NT2/D1 (cell line): ENCODE measurements at regions not wholly inside any gene's neighbourhood (a gene's known extent, or its start where the extent isn't known, plus 50 kb on each side); places are given as distances from the start of the nearest gene placed in this dataset.
"Not testable (repeated sequence)": the region's sequence is repeated elsewhere in the genome, so short reads cannot be mapped to it uniquely, and the experiment has no call there.

ENCODE experiments used
- DNase-seq: peaks from one replicate; pipeline ENCODE4 v3.0.0-alpha.2; 2011; ENCODE audit warnings: low read depth, low spot score
- H3K27me3 ChIP-seq: 2 replicates; pipeline ENCODE4 v1.6.0; 2011; ENCODE audit warnings: mild to moderate bottlenecking; ENCODE audit not compliant: insufficient read length, insufficient read depth
- H3K36me3 ChIP-seq: 2 replicates; pipeline ENCODE4 v1.6.1; 2011; ENCODE audit warnings: mild to moderate bottlenecking, low read length, mixed read lengths; ENCODE audit not compliant: insufficient read depth, insufficient read length
- H3K4me1 ChIP-seq: 2 replicates; pipeline ENCODE4 v1.5.1; 2011; ENCODE audit not compliant: insufficient read depth, insufficient read length
- H3K4me3 ChIP-seq: 2 replicates; pipeline ENCODE4 v1.5.1; 2011; ENCODE audit warnings: low read depth; ENCODE audit not compliant: insufficient read length
- H3K9ac ChIP-seq: 2 replicates; pipeline ENCODE4 v1.6.0; 2011; ENCODE audit warnings: low read depth; ENCODE audit not compliant: insufficient read length
- H3K9me3 ChIP-seq: 2 replicates; pipeline ENCODE4 v1.5.1; 2011; ENCODE audit warnings: mild to moderate bottlenecking, low read length; ENCODE audit not compliant: insufficient read depth
- SUZ12 ChIP-seq: IDR thresholded peaks from 2 replicates; pipeline ENCODE4 v1.6.1; 2011; ENCODE audit not compliant: insufficient read length, insufficient read depth; ENCODE audit errors: extremely low read depth
- YY1 ChIP-seq: IDR thresholded peaks from 2 replicates; pipeline ENCODE4 v1.6.1; 2011; ENCODE audit not compliant: insufficient read length, insufficient read depth
- ZNF274 ChIP-seq: IDR thresholded peaks from 2 replicates; pipeline ENCODE4 v1.6.1; 2011; ENCODE audit warnings: mild to moderate bottlenecking, low read depth, low read length

- no peak for DNase-seq
- Histone ChIP-seq H3K4me3 (no peak overlapping the region), H3K9me3 (no peaks in the 10 kb centered on the region), H3K27me3 (no peaks in the 10 kb centered on the region), H3K36me3 (no peaks in the 10 kb centered on the region), H3K4me1 (peaks cover 2% of the 10 kb centered on the region), H3K9ac (no peak overlapping the region)
- TF ChIP-seq SUZ12 (no peak), ZNF274 (no peak), YY1 (no peak)
These were observed 69.1 kb upstream of the NANOS1 start for GRCh38 chr10:118960157-118961090.

GRCh38 chr10:118961436-118961835 lies 68.1 kb upstream of the NANOS1 start:
- Histone ChIP-seq H3K9ac (no peak overlapping the region), H3K36me3 (no peaks in the 10 kb centered on the region), H3K4me3 (no peak overlapping the region), H3K27me3 (no peaks in the 10 kb centered on the region), H3K9me3 (no peaks in the 10 kb centered on the region), H3K4me1 (no peaks in the 10 kb centered on the region)
- DNase-seq, result no peak
- TF ChIP-seq ZNF274 (no peak), SUZ12 (no peak), YY1 (no peak)

DNA sequence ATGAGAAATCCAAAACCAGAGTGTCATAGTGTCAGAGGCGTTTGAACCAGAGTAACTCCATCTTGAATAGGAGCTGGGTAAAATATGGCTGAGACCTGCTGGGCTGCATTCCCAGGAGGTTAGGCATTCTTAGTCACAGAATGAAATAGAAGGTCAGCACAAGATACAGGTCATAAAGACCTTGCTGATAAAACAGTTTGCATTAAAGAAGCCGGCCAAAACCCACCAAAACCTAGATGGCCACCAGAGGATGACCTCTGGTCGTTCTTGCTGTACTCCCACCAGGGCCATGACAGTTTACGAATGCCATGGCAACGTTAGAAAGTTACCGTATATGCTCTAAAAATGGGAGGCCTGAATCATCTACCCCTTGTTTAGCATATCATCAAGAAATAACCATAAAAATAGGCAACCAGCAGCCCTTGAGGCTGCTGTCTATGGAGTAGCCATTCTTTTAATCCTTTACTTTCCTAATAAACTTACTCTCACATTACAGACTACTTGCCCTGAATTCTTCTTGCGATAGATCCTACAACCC lies 67.1 kb upstream of the NANOS1 start:
- not testable (repeated sequence) for H3K4me3 ChIP-seq, DNase-seq, H3K9ac ChIP-seq, H3K9me3 ChIP-seq, H3K4me1 ChIP-seq, H3K36me3 ChIP-seq, H3K27me3 ChIP-seq

DNA sequence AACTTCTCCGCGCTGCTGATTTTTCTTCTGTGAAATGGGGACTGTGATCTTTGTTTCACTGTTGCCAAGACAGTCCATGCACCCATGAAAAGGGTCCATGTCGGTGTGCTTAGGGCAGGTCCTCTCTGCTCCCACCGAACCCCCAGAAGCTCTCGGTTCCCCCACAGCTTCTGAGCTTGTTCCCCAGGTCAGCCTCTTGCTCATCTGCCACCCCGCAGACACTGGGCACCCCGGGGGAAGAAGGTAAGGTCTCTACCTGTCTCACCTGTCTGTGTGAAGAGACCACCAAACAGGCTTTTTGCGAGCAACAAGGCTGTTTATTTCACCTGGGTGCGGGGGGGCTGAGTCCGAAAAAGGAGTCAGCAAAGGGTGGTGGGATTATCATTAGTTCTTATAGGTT lies 66.2 kb upstream of the NANOS1 start:
- Histone ChIP-seq H3K36me3 (no peaks in the 10 kb centered on the region), H3K9ac (no peak overlapping the region), H3K4me3 (no peak overlapping the region), H3K4me1 (no peaks in the 10 kb centered on the region), H3K9me3 (no peaks in the 10 kb centered on the region), H3K27me3 (no peaks in the 10 kb centered on the region)
- DNase-seq, result no peak
- no peak for TF ChIP-seq YY1
- TF ChIP-seq SUZ12, result no peak
- TF ChIP-seq ZNF274, result no peak

- Histone ChIP-seq H3K27me3 (no peaks in the 10 kb centered on the region), H3K4me3 (no peak overlapping the region)
These were observed 65.6 kb upstream of the NANOS1 start for GRCh38 chr10:118963933-118964332.

DNA sequence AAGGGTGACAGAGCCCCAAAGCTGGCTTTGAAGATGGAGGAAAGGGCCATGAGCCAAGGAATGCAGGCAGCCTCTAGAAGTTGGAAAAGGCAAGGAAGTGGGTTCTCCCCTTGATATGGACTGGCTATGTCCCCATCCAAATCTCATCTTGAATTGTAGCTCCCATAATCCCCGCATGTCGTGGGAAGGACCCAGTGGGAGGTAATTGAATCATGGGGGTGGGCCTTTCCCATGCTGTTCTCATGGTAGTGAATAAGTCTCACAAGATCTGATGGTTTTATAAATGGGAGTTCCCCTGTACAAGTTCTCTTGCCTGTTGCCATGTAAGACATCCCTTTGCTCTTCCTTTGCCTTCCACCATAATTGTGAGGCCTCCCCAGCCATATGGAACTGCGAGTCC lies 65.0 kb upstream of the NANOS1 start:
- not testable (repeated sequence) for H3K4me1 ChIP-seq, H3K9me3 ChIP-seq

More at GRCh38 chr10:118963933-118964332, 65.6 kb upstream of the NANOS1 start:
- Histone ChIP-seq H3K36me3 (no peaks in the 10 kb centered on the region), H3K9me3 (no peaks in the 10 kb centered on the region), H3K9ac (no peak overlapping the region), H3K4me1 (no peaks in the 10 kb centered on the region)
- DNase-seq, result no peak
- TF ChIP-seq YY1, result no peak

DNA sequence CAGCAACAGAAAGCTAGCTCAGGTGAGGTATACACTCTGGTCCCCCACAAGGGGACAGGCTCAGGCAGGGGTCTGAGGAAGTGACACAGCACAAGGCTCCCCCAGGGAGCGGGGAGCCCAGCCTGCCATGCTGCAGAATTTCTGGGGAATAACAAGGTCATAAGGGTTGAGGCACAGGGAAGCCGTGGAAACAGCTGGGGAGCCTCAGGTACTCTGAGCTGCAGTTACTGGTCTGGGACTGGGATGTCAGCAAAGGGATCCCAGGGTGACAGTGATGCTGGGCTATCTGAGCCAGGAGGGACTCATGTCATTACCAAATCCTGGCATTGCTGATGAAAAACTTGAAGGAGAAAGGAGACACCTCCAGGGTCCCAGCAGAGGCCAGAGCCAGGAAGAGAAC lies 64.4 kb upstream of the NANOS1 start:
- Histone ChIP-seq H3K9me3 (no peaks in the 10 kb centered on the region), H3K9ac (no peak overlapping the region), H3K36me3 (no peaks in the 10 kb centered on the region), H3K4me3 (no peak overlapping the region), H3K4me1 (no peaks in the 10 kb centered on the region), H3K27me3 (no peaks in the 10 kb centered on the region)
- DNase-seq, result no peak
- TF ChIP-seq ZNF274, result no peak
- TF ChIP-seq SUZ12, result no peak
- TF ChIP-seq YY1, result no peak

More for the DNA sequence above, 65.0 kb upstream of the NANOS1 start:
- H3K27me3 ChIP-seq, DNase-seq, H3K4me3 ChIP-seq, H3K9ac ChIP-seq, H3K36me3 ChIP-seq: not testable (repeated sequence)

GRCh38 chr10:118965645-118966044 lies 63.9 kb upstream of the NANOS1 start:
- Histone ChIP-seq H3K4me3 (no peak overlapping the region), H3K36me3 (no peaks in the 10 kb centered on the region), H3K9ac (no peak overlapping the region), H3K27me3 (no peaks in the 10 kb centered on the region), H3K9me3 (no peaks in the 10 kb centered on the region), H3K4me1 (no peaks in the 10 kb centered on the region)
- DNase-seq, result no peak
- TF ChIP-seq ZNF274 (no peak), SUZ12 (no peak), YY1 (no peak)
